Loucy (cell line): ENCODE measurements at regions not wholly inside any gene's neighbourhood (a gene's known extent, or its start where the extent isn't known, plus 50 kb on each side); places are given as distances from the start of the nearest gene placed in this dataset.

Experiments
- H2AFZ ChIP-seq: fragments of 200-600 bp; sonication (generic); 2 replicates; pipeline ENCODE4 v1.6.0; 2016; ENCODE audit warnings: antibody characterized with exemption, mild to moderate bottlenecking, low read length, moderate library complexity
- H3F3A ChIP-seq: fragments of 200-600 bp; 2 replicates; pipeline ENCODE4 v1.6.0; 2016; ENCODE audit warnings: antibody characterized with exemption, low read depth, mild to moderate bottlenecking
- H3K27me3 ChIP-seq: fragments of 200-600 bp; sonication (generic); 2 replicates; pipeline ENCODE4 v1.6.1; 2014; ENCODE audit warnings: low read length, mild to moderate bottlenecking; ENCODE audit not compliant: insufficient read depth, poor library complexity, severe bottlenecking
- H3K36me3 ChIP-seq: fragments of 200-600 bp; sonication (generic); 2 replicates; pipeline ENCODE4 v1.6.1; 2016; ENCODE audit warnings: low read length; ENCODE audit not compliant: insufficient read depth
- H3K4me1 ChIP-seq: fragments of 200-600 bp; sonication (generic); 2 replicates; pipeline ENCODE4 v1.5.1; 2014; ENCODE audit warnings: low read length, mild to moderate bottlenecking; ENCODE audit not compliant: insufficient read depth, poor library complexity, severe bottlenecking
- H3K4me2 ChIP-seq: fragments of 200-600 bp; sonication (generic); 2 replicates; pipeline ENCODE4 v1.6.0; 2014; ENCODE audit warnings: antibody characterized with exemption, low read length, low read depth, mild to moderate bottlenecking; ENCODE audit not compliant: poor library complexity, severe bottlenecking
- H3K4me3 ChIP-seq: fragments of 200-600 bp; sonication (generic); 2 replicates; pipeline ENCODE4 v1.5.1; 2014; ENCODE audit warnings: low read length, mild to moderate bottlenecking, mixed read lengths; ENCODE audit not compliant: poor library complexity, severe bottlenecking
- H3K79me2 ChIP-seq: fragments of 200-600 bp; sonication (generic); 2 replicates; pipeline ENCODE4 v1.6.1; 2014; ENCODE audit warnings: low read length; ENCODE audit not compliant: insufficient read depth
- H3K9ac ChIP-seq: fragments of 200-600 bp; sonication (generic); 2 replicates; pipeline ENCODE4 v1.6.0; 2014; ENCODE audit warnings: mild to moderate bottlenecking, low read depth, low read length, moderate library complexity; ENCODE audit not compliant: poor library complexity, severe bottlenecking
- H3K9me2 ChIP-seq: fragments of 200-600 bp; sonication (generic); replicated peaks from 2 replicates; pipeline ENCODE4 v1.6.1; 2016; ENCODE audit warnings: low read depth, low read length, mixed read lengths
- H3K9me3 ChIP-seq: fragments of 200-600 bp; sonication (generic); 2 replicates; pipeline ENCODE4 v1.6.1; 2014; ENCODE audit warnings: mild to moderate bottlenecking, antibody characterized with exemption, low read length, low read depth; ENCODE audit not compliant: insufficient read depth
- H4K20me1 ChIP-seq: fragments of 200-600 bp; sonication (generic); 2 replicates; pipeline ENCODE4 v1.6.0; 2014; ENCODE audit warnings: antibody characterized with exemption, low read length, mild to moderate bottlenecking; ENCODE audit not compliant: insufficient read depth, poor library complexity, severe bottlenecking
- CTCF ChIP-seq: fragments of 200-600 bp; sonication (generic); conservative IDR thresholded peaks from 2 replicates; pipeline ENCODE4 v1.5.1; 2014; ENCODE audit warnings: mild to moderate bottlenecking, antibody characterized with exemption, low read length
- EZH2phosphoT487 ChIP-seq: fragments of 200-600 bp; IDR thresholded peaks from 2 replicates; pipeline ENCODE4 v1.6.1; 2018; ENCODE audit warnings: antibody characterized with exemption, mild to moderate bottlenecking, moderate library complexity, borderline replicate concordance

GRCh38 chr1:188769936-188770335 is 1707.7 kb downstream of the BRINP3 start:
- Histone ChIP-seq H4K20me1 (no peaks in the 10 kb centered on the region), H3K4me1 (no peaks in the 10 kb centered on the region), H3K9ac (no peak overlapping the region), H2AFZ (no peak overlapping the region), H3K79me2 (no peaks in the 10 kb centered on the region), H3K27me3 (no peaks in the 10 kb centered on the region), H3K9me3 (no peaks in the 10 kb centered on the region), H3K4me2 (no peak overlapping the region), H3F3A (no peaks in the 10 kb centered on the region), H3K9me2 (no peaks in the 10 kb centered on the region), H3K4me3 (no peak overlapping the region), H3K36me3 (no peaks in the 10 kb centered on the region)
- TF ChIP-seq EZH2phosphoT487 (no peak), CTCF (no peak)

DNA sequence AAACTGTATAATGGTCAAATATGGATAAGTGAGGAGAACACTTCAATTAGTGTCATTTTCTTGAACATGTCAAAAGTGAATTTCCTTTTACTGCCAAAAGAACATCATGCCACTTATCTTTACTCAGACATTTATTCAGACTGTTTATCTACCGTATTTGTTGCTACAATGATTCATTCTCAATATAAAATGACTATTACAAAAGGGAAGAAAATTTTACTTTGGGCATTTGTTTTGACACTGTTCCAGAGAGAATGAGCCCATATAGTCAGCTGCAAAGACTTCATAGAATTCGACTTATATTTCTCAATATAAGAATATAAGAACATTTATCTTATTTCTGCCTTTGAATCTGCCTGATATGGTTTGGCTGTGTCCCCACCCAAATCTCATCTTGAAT is 1699.1 kb downstream of the BRINP3 start:
- H3K36me3 ChIP-seq: no peaks in the 10 kb centered on the region
- no peaks in the 10 kb centered on the region for H3K9me3 ChIP-seq
- H4K20me1 ChIP-seq: no peaks in the 10 kb centered on the region
- H2AFZ ChIP-seq: no peak overlapping the region
- H3K27me3 ChIP-seq: no peaks in the 10 kb centered on the region
- no peaks in the 10 kb centered on the region for H3K4me1 ChIP-seq
- H3F3A ChIP-seq: no peaks in the 10 kb centered on the region
- no peak overlapping the region for H3K4me2 ChIP-seq
- no peak overlapping the region for H3K9ac ChIP-seq
- H3K79me2 ChIP-seq: no peaks in the 10 kb centered on the region
- no peaks in the 10 kb centered on the region for H3K9me2 ChIP-seq
- TF ChIP-seq EZH2phosphoT487 (no peak), CTCF (no peak)
- H3K4me3 ChIP-seq: no peak overlapping the region

DNA sequence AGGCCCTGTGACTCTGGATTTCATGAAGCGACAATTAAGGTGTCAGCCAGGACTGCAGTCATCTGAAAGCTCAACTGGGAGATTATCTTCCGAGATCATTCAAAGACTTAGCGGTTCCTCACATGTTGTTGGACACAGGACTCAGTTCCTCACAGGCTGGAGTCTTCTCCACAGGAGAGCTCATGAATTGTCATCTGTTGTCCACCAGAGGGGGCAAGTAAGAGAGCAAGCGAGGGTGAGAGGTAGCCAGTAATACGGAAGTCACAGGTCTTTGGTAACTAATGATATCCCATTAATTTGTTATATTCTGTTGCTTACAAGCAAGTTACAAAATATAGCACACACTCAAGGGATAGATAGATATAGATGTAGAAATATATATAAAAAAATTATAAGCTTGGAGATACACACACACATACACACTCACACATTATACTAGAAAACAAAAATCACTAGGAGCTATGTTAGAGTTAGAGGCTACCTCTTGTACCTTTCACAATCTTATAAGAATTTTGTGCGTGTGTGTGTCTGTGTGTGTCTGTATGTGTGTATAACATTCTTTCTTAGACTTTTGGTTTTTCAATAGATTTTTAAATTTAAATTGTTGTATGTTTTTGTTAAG is 1695.3 kb downstream of the BRINP3 start:
- no peak for TF ChIP-seq EZH2phosphoT487
- peak; percentile 67 for TF ChIP-seq CTCF
- Histone ChIP-seq H3F3A (no peaks in the 10 kb centered on the region), H3K27me3 (no peaks in the 10 kb centered on the region), H3K4me3 (no peak overlapping the region), H3K4me2 (no peak overlapping the region), H2AFZ (no peak overlapping the region), H3K9ac (no peak overlapping the region), H3K9me3 (no peaks in the 10 kb centered on the region), H3K9me2 (no peaks in the 10 kb centered on the region), H3K79me2 (no peaks in the 10 kb centered on the region), H3K4me1 (no peaks in the 10 kb centered on the region), H3K36me3 (no peaks in the 10 kb centered on the region), H4K20me1 (no peaks in the 10 kb centered on the region)
